H1 (cell line): ENCODE measurements at regions not wholly inside any gene's neighbourhood (a gene's known extent, or its start where the extent isn't known, plus 50 kb on each side); places are given as distances from the start of the nearest gene placed in this dataset.

Source experiments
- CTCF ChIA-PET: fragments of 300-600 bp; sonication (Branson Sonifier 250); formaldehyde crosslinking; loops from one replicate; lab custom pipeline; 2021; ENCODE audit not compliant: partially characterized antibody; lab: Charles Lee
- POLR2A ChIA-PET: fragments of 300-600 bp; sonication (Branson Sonifier 250); formaldehyde crosslinking; loops from one replicate; lab custom pipeline; 2021; ENCODE audit warnings: inconsistent platforms; ENCODE audit not compliant: partially characterized antibody; lab: Charles Lee
- DNase-seq, 2 experiments: peaks; one replicate each; pipeline versions ENCODE4 v3.0.0 to v3.0.0-alpha.2; 2010 to 2022; ENCODE audit warnings: low spot score in 2 of 2, low read depth in 1 of 2, mixed read lengths in 1 of 2
- FAIRE-seq: peaks from 2 replicates; lab custom pipeline; 2011; peaks lifted over from hg19 to GRCh38; lab: Jason Lieb, UNC
- H2AFZ ChIP-seq: 2 replicates; pipeline ENCODE4 v1.8.1; 2012; ENCODE audit warnings: low read length, inconsistent platforms
- H2AK5ac ChIP-seq: 2 replicates; pipeline ENCODE4 v1.6.1; 2013; ENCODE audit warnings: low read depth, low read length
- H2BK120ac ChIP-seq: replicated peaks from 2 replicates; pipeline ENCODE3; 2013; ENCODE audit warnings: low read depth, low read length, inconsistent platforms
- H2BK12ac ChIP-seq: 2 replicates; pipeline ENCODE4 v1.6.1; 2013; ENCODE audit warnings: low read depth, low read length
- H2BK15ac ChIP-seq: 2 replicates; pipeline ENCODE4 v1.6.1; 2013; ENCODE audit warnings: low read length
- H2BK20ac ChIP-seq: 2 replicates; pipeline ENCODE4 v1.6.1; 2013; ENCODE audit warnings: low read length
- H2BK5ac ChIP-seq: 2 replicates; pipeline ENCODE4 v1.6.1; 2013; ENCODE audit warnings: low read depth, low read length
- H3K14ac ChIP-seq: 2 replicates; pipeline ENCODE4 v1.6.1; 2013; ENCODE audit warnings: inconsistent platforms; ENCODE audit not compliant: insufficient read length
- H3K18ac ChIP-seq: 2 replicates; pipeline ENCODE4 v1.6.1; 2013; ENCODE audit warnings: low read length; ENCODE audit errors: extremely low read depth
- H3K23ac ChIP-seq: 2 replicates; pipeline ENCODE4 v1.6.1; 2013; ENCODE audit warnings: inconsistent platforms; ENCODE audit not compliant: insufficient read length
- H3K23me2 ChIP-seq: 2 replicates; pipeline ENCODE4 v1.6.1; 2013; ENCODE audit warnings: low read depth, low read length
- H3K27ac ChIP-seq: 2 replicates; pipeline ENCODE4 v1.6.1; 2011; ENCODE audit warnings: low read depth, low read length, inconsistent platforms
- H3K27me3 ChIP-seq, 4 experiments: replicated peaks in 1 of 4; 1 replicate in 1 of 4; 2 replicates in 3 of 4; pipeline versions ENCODE4 v1.6.1 to v1.8.1; 2011 to 2013; ENCODE audit warnings: low read length in 3 of 4, mild to moderate bottlenecking in 3 of 4, inconsistent platforms in 2 of 4, mixed read lengths in 2 of 4, moderate library complexity in 1 of 4; ENCODE audit not compliant: control insufficient read depth in 3 of 4, insufficient read depth in 3 of 4; ENCODE audit errors: extremely low read depth in 1 of 4
- H3K36me3 ChIP-seq, 4 experiments: 2 replicates each; pipeline versions ENCODE4 v1.6.1 to v1.8.1; 2011 to 2013; ENCODE audit warnings: mild to moderate bottlenecking in 4 of 4, low read length in 3 of 4, moderate library complexity in 2 of 4, control low read depth in 1 of 4, inconsistent platforms in 1 of 4; ENCODE audit not compliant: insufficient read depth in 4 of 4, control insufficient read depth in 2 of 4
- H3K4ac ChIP-seq: replicated peaks from 2 replicates; pipeline ENCODE3; 2013; ENCODE audit warnings: low read length, low read depth, mixed read lengths, inconsistent platforms; ENCODE audit not compliant: insufficient read length
- H3K4me1 ChIP-seq, 4 experiments: replicated peaks in 1 of 4; 1 replicate in 1 of 4; 2 replicates in 3 of 4; pipeline versions ENCODE4 v1.6.1 to v1.8.1; 2011 to 2013; ENCODE audit warnings: low read length in 3 of 4, inconsistent platforms in 2 of 4, mixed read lengths in 1 of 4; ENCODE audit not compliant: insufficient read depth in 4 of 4, control insufficient read depth in 3 of 4
- H3K4me2 ChIP-seq, 2 experiments: 2 replicates each; pipeline versions ENCODE4 v1.6.1 to v1.8.1; 2011 to 2013; ENCODE audit warnings: low read depth in 2 of 2, low read length in 2 of 2, control low read depth in 1 of 2, inconsistent platforms in 1 of 2, mild to moderate bottlenecking in 1 of 2; ENCODE audit not compliant: insufficient read depth in 1 of 2
- H3K4me3 ChIP-seq, 4 experiments: fragments of 200-600, 300-600 bp in 1 of 4; sonication (generic), shearing (Covaris generic), sonication (Bioruptor Twin) in 1 of 4; 2 replicates each; pipeline versions ENCODE4 v1.5.1 to v1.8.1; 2011 to 2016; ENCODE audit warnings: low read length in 4 of 4, low read depth in 3 of 4, control low read depth in 2 of 4, inconsistent platforms in 2 of 4, mild to moderate bottlenecking in 2 of 4, mixed read lengths in 1 of 4, moderate library complexity in 1 of 4; ENCODE audit not compliant: insufficient read depth in 2 of 4; ENCODE audit errors: extremely low read depth in 1 of 4
- H3K56ac ChIP-seq: replicated peaks from 2 replicates; pipeline ENCODE3; 2013; ENCODE audit warnings: low read depth, mild to moderate bottlenecking, mixed read lengths, low read length, inconsistent platforms; ENCODE audit not compliant: insufficient read length
- H3K79me1 ChIP-seq: 2 replicates; pipeline ENCODE4 v1.6.1; 2013; ENCODE audit warnings: low read depth, low read length, control low read depth
- H3K79me2 ChIP-seq, 2 experiments: 2 replicates each; pipeline versions ENCODE4 v1.6.1 to v1.8.1; 2012 to 2013; ENCODE audit warnings: low read length in 2 of 2, mild to moderate bottlenecking in 2 of 2, inconsistent platforms in 1 of 2; ENCODE audit not compliant: insufficient read depth in 2 of 2, control insufficient read depth in 1 of 2
- H3K9ac ChIP-seq, 4 experiments: replicated peaks in 1 of 4; 1 replicate in 1 of 4; 2 replicates in 3 of 4; pipeline versions ENCODE4 v1.6.1 to v1.8.1; 2011 to 2013; ENCODE audit warnings: low read depth in 3 of 4, low read length in 3 of 4, control low read depth in 2 of 4, mild to moderate bottlenecking in 2 of 4, moderate library complexity in 2 of 4, inconsistent platforms in 1 of 4; ENCODE audit errors: extremely low read depth in 1 of 4
- H3K9me3 ChIP-seq, 2 experiments: 2 replicates each; pipeline versions ENCODE4 v1.6.1 to v1.8.1; 2012 to 2013; ENCODE audit warnings: mild to moderate bottlenecking in 2 of 2, moderate library complexity in 2 of 2, control low read depth in 1 of 2, inconsistent platforms in 1 of 2, low read depth in 1 of 2, low read length in 1 of 2, mixed read lengths in 1 of 2; ENCODE audit not compliant: insufficient read depth in 2 of 2
- H4K20me1 ChIP-seq, 2 experiments: replicated peaks in 1 of 2; 2 replicates each; pipeline versions ENCODE3 to v1.8.1; 2011 to 2013; ENCODE audit warnings: inconsistent platforms in 2 of 2, low read length in 2 of 2, mild to moderate bottlenecking in 1 of 2; ENCODE audit not compliant: insufficient read depth in 2 of 2, control insufficient read depth in 1 of 2
- H4K5ac ChIP-seq: 2 replicates; pipeline ENCODE4 v1.6.1; 2013; ENCODE audit warnings: low read length, low read depth, mixed read lengths, inconsistent platforms; ENCODE audit not compliant: insufficient read length
- H4K8ac ChIP-seq: 2 replicates; pipeline ENCODE4 v1.8.0; 2013; ENCODE audit warnings: mild to moderate bottlenecking, moderate library complexity, low read length, inconsistent platforms; ENCODE audit not compliant: insufficient read depth; ENCODE audit errors: extremely low read depth
- H4K91ac ChIP-seq: replicated peaks from 2 replicates; pipeline ENCODE3; 2013; ENCODE audit warnings: low read length, mixed read lengths, inconsistent platforms; ENCODE audit not compliant: insufficient read length
- SIN3A ChIP-seq, 2 experiments: IDR thresholded peaks in 1 of 2; conservative IDR thresholded peaks in 1 of 2; 2 replicates each; pipeline ENCODE4 v1.6.1; 2011 to 2012; ENCODE audit warnings: low read length in 2 of 2, improper control_type of control experiment in 1 of 2, low read depth in 1 of 2, mild to moderate bottlenecking in 1 of 2
- WGBS, 2 experiments: shearing (Covaris generic) in 1 of 2; methylation state at CpG; one replicate each; pipeline versions ENCODE4 v1.1.6 to v1.1.7; 2013 to 2015; ENCODE audit warnings: low lambda C conversion rate in 2 of 2, mixed read lengths in 2 of 2, inconsistent platforms in 1 of 2, low coverage in 1 of 2, missing lambda C conversion rate in 1 of 2; ENCODE audit not compliant: insufficient replicate concordance in 2 of 2, insufficient coverage in 1 of 2, insufficient read length in 1 of 2; ENCODE audit errors: extremely low coverage in 1 of 2, missing lambda C conversion rate in 1 of 2; 5-methylcytosine and 5-hydroxymethylcytosine counted together

GRCh38 chr1:229105822-229106525, 164.9 kb upstream of the RAB4A start:
- H3K4me1 ChIP-seq: peaks cover 0 to 9% (median 6%) of the 10 kb centered on the region in 4 experiments; a peak in 5 of 7 replicates
- no peak overlapping the region for H3K4me2 ChIP-seq
- peak overlapping the region; percentile 56 for H3K14ac ChIP-seq
- H3K27me3 ChIP-seq: peaks cover 0 to 2% (median 0%) of the 10 kb centered on the region in 4 experiments; a peak in 2 of 7 replicates
- H3K23me2 ChIP-seq: no peaks in the 10 kb centered on the region
- no peaks in the 10 kb centered on the region for H4K20me1 ChIP-seq
- H3K79me1 ChIP-seq: no peaks in the 10 kb centered on the region
- no peak for TF ChIP-seq SIN3A (conservative IDR thresholded peaks at IDR 0.05 in 1 of 2, IDR thresholded peaks at IDR 0.05 in 1 of 2; ENCODE audit: low read depth in 1 of 2, low read length in 2 of 2)
- TF ChIP-seq, all 59 proteins: peak for 0
- Histone ChIP-seq H3K27ac (no peak overlapping the region), H3K79me2 (no peaks in the 10 kb centered on the region), H2BK15ac (no peak overlapping the region), H3K4ac (no peak overlapping the region), H3K36me3 (no peaks in the 10 kb centered on the region), H4K5ac (no peak overlapping the region), H2AFZ (no peak overlapping the region), H3K18ac (no peak overlapping the region), H2BK120ac (no peak overlapping the region), H3K9ac (no peak overlapping the region; a peak in 1 of 7 replicates), H3K23ac (no peak overlapping the region), H2BK12ac (0 out of 2 replicates have a peak overlapping the region, but pooled peaks have one; percentile 20), H3K9me3 (no peaks in the 10 kb centered on the region), H4K8ac (no peak overlapping the region), H3K56ac (no peak overlapping the region), H3K4me3 (no peak overlapping the region), H2BK20ac (peak overlapping the region; percentile 57), H4K91ac (no peak overlapping the region), H2AK5ac (no peak overlapping the region), H2BK5ac (no peak overlapping the region)
- no peak for DNase-seq
- CTCF ChIA-PET: interaction anchor here (1.4 kb wide), 1 partner anchor 121 kb away, joined by 3 read pairs; no protein-coding TSS in a partner anchor
- POLR2A ChIA-PET: interaction anchor here (1.8 kb wide), 1 partner anchor 10 kb away, joined by 6 read pairs; no protein-coding TSS in a partner anchor
- no peak for FAIRE-seq
- WGBS, 2 experiments: 83% methylated on average over 10 of the region's 11 CpGs; no CpG with 5 or more reads in 1 of the 2 experiments
